Right atrium auricular region (tissue), 2 donors: ENCODE measurements at regions not wholly inside any gene's neighbourhood (a gene's known extent, or its start where the extent isn't known, plus 50 kb on each side); places are given as distances from the start of the nearest gene placed in this dataset.

ENCODE experiments used
- DNase-seq: peaks from one replicate; pipeline ENCODE4 v3.0.0-alpha.2; 2019; ENCODE audit warnings: low spot score
- H3K27ac ChIP-seq, 2 donors: fragments of 200-600 bp; sonication (generic); 1 replicate in 1 of 2; 2 replicates in 1 of 2; pipeline ENCODE4 v1.5.1; 2016 to 2019
- H3K27me3 ChIP-seq, 2 donors: fragments of 200-600 bp; sonication (generic); one replicate each; pipeline versions ENCODE4 v1.5.1 to v1.6.0; 2017 to 2019
- H3K36me3 ChIP-seq: fragments of 200-600 bp; sonication (generic); one replicate; pipeline ENCODE4 v1.5.1; 2016
- H3K4me1 ChIP-seq, 2 donors: fragments of 200-600 bp; sonication (generic); one replicate each; pipeline versions ENCODE4 v1.5.1 to v1.6.0; 2017 to 2019
- H3K4me3 ChIP-seq, 2 donors: fragments of 200-600 bp; sonication (generic); 1 replicate in 1 of 2; 2 replicates in 1 of 2; pipeline ENCODE4 v1.5.1; 2017 to 2019; ENCODE audit warnings: mild to moderate bottlenecking in 1 of 2, moderate library complexity in 1 of 2
- H3K9me3 ChIP-seq, 2 donors: fragments of 200-600 bp; sonication (generic); one replicate each; pipeline ENCODE4 v1.5.1; 2019
- CTCF ChIP-seq, 2 donors: fragments of 200-600 bp; sonication (generic); IDR thresholded peaks; one replicate each; pipeline ENCODE4 v1.5.1; 2019; ENCODE audit warnings: antibody characterized with exemption in 2 of 2

- no peak for DNase-seq
- Histone ChIP-seq H3K27me3 (no peaks in the 10 kb centered on the region), H3K9me3 (no peaks in the 10 kb centered on the region), H3K27ac (no peak overlapping the region), H3K4me3 (no peak overlapping the region), H3K36me3 (no peaks in the 10 kb centered on the region), H3K4me1 (no peaks in the 10 kb centered on the region)
- TF ChIP-seq CTCF (IDR thresholded peaks at IDR 0.05) = no peak
Observed at GRCh38 chr4:131534944-131535645, 1614.0 kb upstream of the PCDH10 start.

GRCh38 chr4:131540256-131540655 lies 1608.8 kb upstream of the PCDH10 start:
- no peak for DNase-seq
- no peak for TF ChIP-seq CTCF (IDR thresholded peaks at IDR 0.05)
- no peaks in the 10 kb centered on the region for H3K27me3 ChIP-seq
- no peaks in the 10 kb centered on the region for H3K36me3 ChIP-seq
- H3K9me3 ChIP-seq = no peaks in the 10 kb centered on the region
- no peak overlapping the region for H3K27ac ChIP-seq
- no peak overlapping the region for H3K4me3 ChIP-seq
- no peaks in the 10 kb centered on the region for H3K4me1 ChIP-seq

GRCh38 chr4:131547506-131547981 lies 1601.5 kb upstream of the PCDH10 start:
- H3K4me1 ChIP-seq = no peaks in the 10 kb centered on the region
- DNase-seq = no peak
- no peak overlapping the region for H3K4me3 ChIP-seq
- TF ChIP-seq CTCF (IDR thresholded peaks at IDR 0.05) = no peak
- H3K9me3 ChIP-seq = no peaks in the 10 kb centered on the region
- no peaks in the 10 kb centered on the region for H3K27me3 ChIP-seq
- H3K36me3 ChIP-seq = no peaks in the 10 kb centered on the region
- H3K27ac ChIP-seq = no peak overlapping the region

GRCh38 chr4:131551306-131551705 lies 1597.8 kb upstream of the PCDH10 start:
- no peak for DNase-seq
- Histone ChIP-seq H3K27ac (no peak overlapping the region), H3K9me3 (no peaks in the 10 kb centered on the region), H3K36me3 (no peaks in the 10 kb centered on the region), H3K4me1 (no peaks in the 10 kb centered on the region), H3K27me3 (no peaks in the 10 kb centered on the region), H3K4me3 (no peak overlapping the region)
- no peak for TF ChIP-seq CTCF (IDR thresholded peaks at IDR 0.05)

- Histone ChIP-seq H3K4me3 (no peak overlapping the region), H3K36me3 (no peaks in the 10 kb centered on the region), H3K27ac (no peak overlapping the region), H3K27me3 (no peaks in the 10 kb centered on the region), H3K4me1 (no peaks in the 10 kb centered on the region), H3K9me3 (no peaks in the 10 kb centered on the region)
- TF ChIP-seq CTCF (IDR thresholded peaks at IDR 0.05) = no peak
- no peak for DNase-seq
Observed at GRCh38 chr4:131566026-131566425, 1583.1 kb upstream of the PCDH10 start.

GRCh38 chr4:131584587-131584986 lies 1564.5 kb upstream of the PCDH10 start:
- no peak overlapping the region for H3K27ac ChIP-seq
- H3K9me3 ChIP-seq = no peaks in the 10 kb centered on the region
- H3K4me3 ChIP-seq = no peak overlapping the region
- no peaks in the 10 kb centered on the region for H3K27me3 ChIP-seq
- TF ChIP-seq CTCF (IDR thresholded peaks at IDR 0.05) = no peak
- H3K36me3 ChIP-seq = no peaks in the 10 kb centered on the region
- DNase-seq = no peak
- H3K4me1 ChIP-seq = no peaks in the 10 kb centered on the region
